HepG2 (cell line): ENCODE measurements at regions not wholly inside any gene's neighbourhood (a gene's known extent, or its start where the extent isn't known, plus 50 kb on each side); places are given as distances from the start of the nearest gene placed in this dataset.

ENCODE experiments used
- ATAC-seq: fragments of 200-7000 bp; cut with Tn5 transposase; 3 replicates; pipeline ENCODE4 v1.9.1; 2020; ENCODE audit warnings: mild to moderate bottlenecking, moderate library complexity
- BruUV-seq: library from RNA; stranded (reverse); fragments of 400-500 nt; replicated peaks from 2 replicates; lab custom pipeline; 2021; lab: Mats Ljungman, UMichigan
- CTCF ChIA-PET: fragments of 300-600 bp; formaldehyde crosslinking; extraction: SDS; loops from one replicate; lab custom pipeline; 2021; ENCODE audit warnings: low total read pairs, inconsistent platforms, low intra/inter-chr PET ratio; lab: Yijun Ruan, JAX
- POLR2A ChIA-PET: fragments of 350-600 bp; sonication (Branson Sonifier 250); formaldehyde crosslinking; loops from one replicate; lab custom pipeline; 2020; ENCODE audit warnings: antibody characterized with exemption, inconsistent platforms; lab: Yijun Ruan, JAX
- DNase-seq: peaks from one replicate; pipeline ENCODE4 v3.0.0-alpha.2; 2015; ENCODE audit warnings: low spot score
- FAIRE-seq: peaks from 3 replicates; lab custom pipeline; 2011; peaks lifted over from hg19 to GRCh38; lab: Jason Lieb, UNC
- H2AFZ ChIP-seq: one replicate; pipeline ENCODE4 v1.6.1; 2011; ENCODE audit warnings: low read length, inconsistent platforms
- H3K27ac ChIP-seq: fragments of 300-600 bp; 3 replicates; pipeline ENCODE4 v1.8.0; 2011; ENCODE audit warnings: mixed run types, mild to moderate bottlenecking, mixed read lengths, low read length, inconsistent platforms; ENCODE audit not compliant: insufficient read depth; ENCODE audit errors: extremely low read length
- H3K27me3 ChIP-seq, 2 experiments: fragments of 200-600 bp in 1 of 2; 2 replicates in 1 of 2; 3 replicates in 1 of 2; pipeline versions ENCODE4 v1.6.0 to v1.8.0; 2011; ENCODE audit warnings: low read length in 2 of 2, mild to moderate bottlenecking in 2 of 2, moderate library complexity in 2 of 2, inconsistent platforms in 1 of 2; ENCODE audit not compliant: insufficient read depth in 2 of 2, control insufficient read depth in 1 of 2
- H3K36me3 ChIP-seq, 2 experiments: fragments of 200-600 bp in 1 of 2; replicated peaks in 1 of 2; 2 replicates in 1 of 2; 3 replicates in 1 of 2; pipeline versions ENCODE4 v1.5.1 to v1.8.0; 2011; ENCODE audit warnings: low read length in 2 of 2, inconsistent platforms in 1 of 2; ENCODE audit not compliant: insufficient read depth in 2 of 2, control insufficient read depth in 1 of 2
- H3K4me1 ChIP-seq: 2 replicates; pipeline ENCODE4 v1.5.1; 2012; ENCODE audit warnings: low read length, inconsistent platforms; ENCODE audit not compliant: insufficient read depth
- H3K4me2 ChIP-seq: 2 replicates; pipeline ENCODE4 v1.6.0; 2011; ENCODE audit warnings: low read depth, low read length, inconsistent platforms
- H3K4me3 ChIP-seq, 3 experiments: fragments of 200-600 bp in 1 of 3; sonication (generic), shearing (Covaris generic) in 1 of 3; replicated peaks in 1 of 3; 2 replicates each; pipeline ENCODE4 v1.5.1; 2011 to 2016; ENCODE audit warnings: low read length in 3 of 3, inconsistent platforms in 2 of 3, low read depth in 2 of 3, mild to moderate bottlenecking in 2 of 3, control low read depth in 1 of 3, mixed read lengths in 1 of 3; ENCODE audit not compliant: insufficient read depth in 1 of 3
- H3K79me2 ChIP-seq: one replicate; pipeline ENCODE4 v1.6.1; 2011; ENCODE audit warnings: low read length, inconsistent platforms; ENCODE audit not compliant: insufficient read depth
- H3K9ac ChIP-seq: 2 replicates; pipeline ENCODE4 v1.6.0; 2011; ENCODE audit warnings: mild to moderate bottlenecking, low read depth, low read length, inconsistent platforms; ENCODE audit not compliant: insufficient read depth
- H3K9me3 ChIP-seq: 2 replicates; pipeline ENCODE4 v1.5.1; 2012; ENCODE audit warnings: mild to moderate bottlenecking, low read length
- H4K20me1 ChIP-seq: 2 replicates; pipeline ENCODE4 v1.6.0; 2011; ENCODE audit warnings: inconsistent platforms, mild to moderate bottlenecking, low read length, moderate library complexity; ENCODE audit not compliant: insufficient read depth
- CEBPB ChIP-seq: IDR thresholded peaks from 2 replicates; pipeline ENCODE4 v1.6.1; 2011; ENCODE audit warnings: low read depth, low read length, improper control_type of control experiment, borderline replicate concordance
- FIP1L1 ChIP-seq: fragments of 200-400 bp; formaldehyde crosslinking; IDR thresholded peaks from 2 replicates; pipeline ENCODE4 v1.6.1; 2018; ENCODE audit warnings: low read depth, mild to moderate bottlenecking, low read length, moderate library complexity, borderline replicate concordance; ENCODE audit not compliant: insufficient read depth
- FOXJ3 ChIP-seq: sonication (generic); formaldehyde crosslinking; IDR thresholded peaks from 2 replicates; pipeline ENCODE4 v1.4.0; 2020; ENCODE audit warnings: missing genetic modification reagents, mild to moderate bottlenecking, borderline replicate concordance
- POLR2G ChIP-seq: fragments of 200-400 bp; formaldehyde crosslinking; IDR thresholded peaks from 2 replicates; pipeline ENCODE4 v1.6.1; 2018; ENCODE audit warnings: mild to moderate bottlenecking, low read depth, low read length, moderate library complexity
- PRPF4 ChIP-seq: fragments of 200-400 bp; formaldehyde crosslinking; IDR thresholded peaks from 2 replicates; pipeline ENCODE4 v1.6.1; 2016; ENCODE audit warnings: low read length, low read depth; ENCODE audit not compliant: poor library complexity, severe bottlenecking
- RXRA ChIP-seq: sonication (generic); formaldehyde crosslinking; IDR thresholded peaks from 2 replicates; pipeline ENCODE4 v1.5.1; 2020; ENCODE audit warnings: missing genetic modification reagents
- THYN1 ChIP-seq: sonication (generic); formaldehyde crosslinking; IDR thresholded peaks from 2 replicates; pipeline ENCODE4 v1.8.1; 2023; ENCODE audit warnings: low read depth, mild to moderate bottlenecking, moderate library complexity, missing genetic modification reagents, borderline replicate concordance
- ZNF331 ChIP-seq: sonication (generic); formaldehyde crosslinking; IDR thresholded peaks from 2 replicates; pipeline ENCODE4 v1.4.0; 2020; ENCODE audit warnings: missing genetic modification reagents
- ZNF367 ChIP-seq: sonication (generic); formaldehyde crosslinking; IDR thresholded peaks from 2 replicates; pipeline ENCODE4 v1.4.0; 2020; ENCODE audit warnings: missing genetic modification reagents, borderline replicate concordance
- WGBS: methylation state at CpG from one replicate; pipeline ENCODE4 v1.1.6; 2017; ENCODE audit warnings: low lambda C conversion rate; 5-methylcytosine and 5-hydroxymethylcytosine counted together
- in situ Hi-C: cut with HindIII; loops from 2 replicates; pipeline ENCODE4 v1.10.0; 2017; ENCODE audit warnings: low pct_unique_long_range_greater_than_20kb; ENCODE audit not compliant: extremely low pct_ligation_motif_present
- intact Hi-C: fragments of 100-400 bp; cut with micrococcal nuclease; formaldehyde crosslinking; loops from one replicate; pipeline ENCODE4 v1.10.0; 2022; ENCODE audit not compliant: unreplicated experiment
- TF ChIP-seq, protein P1 (sequence below): sonication (generic); formaldehyde crosslinking; IDR thresholded peaks from 2 replicates; pipeline ENCODE4 v1.5.0; 2020; ENCODE audit warnings: mild to moderate bottlenecking, missing genetic modification reagents
- TF ChIP-seq, protein P2 (sequence below): sonication (generic); formaldehyde crosslinking; IDR thresholded peaks from 2 replicates; pipeline ENCODE4 v1.4.0; 2020; ENCODE audit warnings: mild to moderate bottlenecking, missing genetic modification reagents
- TF ChIP-seq, protein P3 (sequence below): sonication (generic); formaldehyde crosslinking; conservative IDR thresholded peaks from 2 replicates; pipeline ENCODE4 v1.8.1; 2023; ENCODE audit warnings: missing genetic modification reagents

DNA sequence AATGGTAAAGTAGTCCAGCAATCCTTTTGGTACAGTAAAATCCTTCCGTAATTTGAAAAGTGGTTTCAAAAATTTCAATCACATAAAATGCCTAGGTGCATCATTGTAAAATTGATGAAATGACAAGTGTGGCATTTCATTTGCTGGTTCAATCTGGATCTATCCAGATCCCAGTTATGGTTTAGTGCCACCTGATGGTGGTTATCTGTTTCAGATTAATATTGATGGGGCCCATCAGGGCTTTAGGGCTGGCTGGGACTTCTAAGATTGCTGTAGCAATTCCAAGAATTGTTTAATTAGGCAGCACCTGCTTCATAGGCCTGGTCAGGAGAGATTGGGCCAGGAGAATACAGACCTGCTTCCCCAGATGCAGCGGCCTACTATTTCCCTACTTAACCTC, 55.5 kb upstream of the PIK3C3 start:
- H3K79me2 ChIP-seq = no peaks in the 10 kb centered on the region
- H3K27ac ChIP-seq = no peak overlapping the region
- TF ChIP-seq ZNF367 (CRISPR knock-in tag) (no peak), ZNF331 (CRISPR knock-in tag) (no peak), FIP1L1 (no peak), FOXJ3 (no peak), RXRA (CRISPR knock-in tag) (no peak), PRPF4 (no peak), THYN1 (CRISPR knock-in tag) (no peak), POLR2G (no peak), CEBPB (no peak)
- TF ChIP-seq, protein P1, sequence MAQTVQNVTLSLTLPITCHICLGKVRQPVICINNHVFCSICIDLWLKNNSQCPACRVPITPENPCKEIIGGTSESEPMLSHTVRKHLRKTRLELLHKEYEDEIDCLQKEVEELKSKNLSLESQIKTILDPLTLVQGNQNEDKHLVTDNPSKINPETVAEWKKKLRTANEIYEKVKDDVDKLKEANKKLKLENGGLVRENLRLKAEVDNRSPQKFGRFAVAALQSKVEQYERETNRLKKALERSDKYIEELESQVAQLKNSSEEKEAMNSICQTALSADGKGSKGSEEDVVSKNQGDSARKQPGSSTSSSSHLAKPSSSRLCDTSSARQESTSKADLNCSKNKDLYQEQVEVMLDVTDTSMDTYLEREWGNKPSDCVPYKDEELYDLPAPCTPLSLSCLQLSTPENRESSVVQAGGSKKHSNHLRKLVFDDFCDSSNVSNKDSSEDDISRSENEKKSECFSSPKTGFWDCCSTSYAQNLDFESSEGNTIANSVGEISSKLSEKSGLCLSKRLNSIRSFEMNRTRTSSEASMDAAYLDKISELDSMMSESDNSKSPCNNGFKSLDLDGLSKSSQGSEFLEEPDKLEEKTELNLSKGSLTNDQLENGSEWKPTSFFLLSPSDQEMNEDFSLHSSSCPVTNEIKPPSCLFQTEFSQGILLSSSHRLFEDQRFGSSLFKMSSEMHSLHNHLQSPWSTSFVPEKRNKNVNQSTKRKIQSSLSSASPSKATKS (CRISPR knock-in tag) = no peak
- TF ChIP-seq, protein P2, sequence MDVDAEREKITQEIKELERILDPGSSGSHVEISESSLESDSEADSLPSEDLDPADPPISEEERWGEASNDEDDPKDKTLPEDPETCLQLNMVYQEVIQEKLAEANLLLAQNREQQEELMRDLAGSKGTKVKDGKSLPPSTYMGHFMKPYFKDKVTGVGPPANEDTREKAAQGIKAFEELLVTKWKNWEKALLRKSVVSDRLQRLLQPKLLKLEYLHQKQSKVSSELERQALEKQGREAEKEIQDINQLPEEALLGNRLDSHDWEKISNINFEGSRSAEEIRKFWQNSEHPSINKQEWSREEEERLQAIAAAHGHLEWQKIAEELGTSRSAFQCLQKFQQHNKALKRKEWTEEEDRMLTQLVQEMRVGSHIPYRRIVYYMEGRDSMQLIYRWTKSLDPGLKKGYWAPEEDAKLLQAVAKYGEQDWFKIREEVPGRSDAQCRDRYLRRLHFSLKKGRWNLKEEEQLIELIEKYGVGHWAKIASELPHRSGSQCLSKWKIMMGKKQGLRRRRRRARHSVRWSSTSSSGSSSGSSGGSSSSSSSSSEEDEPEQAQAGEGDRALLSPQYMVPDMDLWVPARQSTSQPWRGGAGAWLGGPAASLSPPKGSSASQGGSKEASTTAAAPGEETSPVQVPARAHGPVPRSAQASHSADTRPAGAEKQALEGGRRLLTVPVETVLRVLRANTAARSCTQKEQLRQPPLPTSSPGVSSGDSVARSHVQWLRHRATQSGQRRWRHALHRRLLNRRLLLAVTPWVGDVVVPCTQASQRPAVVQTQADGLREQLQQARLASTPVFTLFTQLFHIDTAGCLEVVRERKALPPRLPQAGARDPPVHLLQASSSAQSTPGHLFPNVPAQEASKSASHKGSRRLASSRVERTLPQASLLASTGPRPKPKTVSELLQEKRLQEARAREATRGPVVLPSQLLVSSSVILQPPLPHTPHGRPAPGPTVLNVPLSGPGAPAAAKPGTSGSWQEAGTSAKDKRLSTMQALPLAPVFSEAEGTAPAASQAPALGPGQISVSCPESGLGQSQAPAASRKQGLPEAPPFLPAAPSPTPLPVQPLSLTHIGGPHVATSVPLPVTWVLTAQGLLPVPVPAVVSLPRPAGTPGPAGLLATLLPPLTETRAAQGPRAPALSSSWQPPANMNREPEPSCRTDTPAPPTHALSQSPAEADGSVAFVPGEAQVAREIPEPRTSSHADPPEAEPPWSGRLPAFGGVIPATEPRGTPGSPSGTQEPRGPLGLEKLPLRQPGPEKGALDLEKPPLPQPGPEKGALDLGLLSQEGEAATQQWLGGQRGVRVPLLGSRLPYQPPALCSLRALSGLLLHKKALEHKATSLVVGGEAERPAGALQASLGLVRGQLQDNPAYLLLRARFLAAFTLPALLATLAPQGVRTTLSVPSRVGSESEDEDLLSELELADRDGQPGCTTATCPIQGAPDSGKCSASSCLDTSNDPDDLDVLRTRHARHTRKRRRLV (CRISPR knock-in tag) = no peak
- TF ChIP-seq, protein P3, sequence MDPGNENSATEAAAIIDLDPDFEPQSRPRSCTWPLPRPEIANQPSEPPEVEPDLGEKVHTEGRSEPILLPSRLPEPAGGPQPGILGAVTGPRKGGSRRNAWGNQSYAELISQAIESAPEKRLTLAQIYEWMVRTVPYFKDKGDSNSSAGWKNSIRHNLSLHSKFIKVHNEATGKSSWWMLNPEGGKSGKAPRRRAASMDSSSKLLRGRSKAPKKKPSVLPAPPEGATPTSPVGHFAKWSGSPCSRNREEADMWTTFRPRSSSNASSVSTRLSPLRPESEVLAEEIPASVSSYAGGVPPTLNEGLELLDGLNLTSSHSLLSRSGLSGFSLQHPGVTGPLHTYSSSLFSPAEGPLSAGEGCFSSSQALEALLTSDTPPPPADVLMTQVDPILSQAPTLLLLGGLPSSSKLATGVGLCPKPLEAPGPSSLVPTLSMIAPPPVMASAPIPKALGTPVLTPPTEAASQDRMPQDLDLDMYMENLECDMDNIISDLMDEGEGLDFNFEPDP (CRISPR knock-in tag) = no peak
- no peak overlapping the region for H2AFZ ChIP-seq
- FAIRE-seq (no peak), ATAC-seq (no peak), DNase-seq (no peak)
- ChIA-PET CTCF (no interaction called here), POLR2A (no interaction called here)
- H3K4me2 ChIP-seq = no peak overlapping the region
- no peaks in the 10 kb centered on the region for H3K4me1 ChIP-seq
- no peaks in the 10 kb centered on the region; a peak in 1 of 5 replicates for H3K27me3 ChIP-seq
- intact Hi-C loops = no loop called here
- 0% methylated on average over 2 of the region's 2 CpGs for WGBS
- no peaks in the 10 kb centered on the region for H3K36me3 ChIP-seq
- H3K9ac ChIP-seq = no peak overlapping the region
- no TSS peak for BruUV-seq
- H4K20me1 ChIP-seq = no peaks in the 10 kb centered on the region
- no peak overlapping the region for H3K4me3 ChIP-seq
- H3K9me3 ChIP-seq = 0 out of 2 replicates have a peak, but pooled peaks cover 7% of the 10 kb centered on the region
- in situ Hi-C loops = no loop called here
